NCI-H1694 (cell line): ENCODE measurements at regions not wholly inside any gene's neighbourhood (a gene's known extent, or its start where the extent isn't known, plus 50 kb on each side); places are given as distances from the start of the nearest gene placed in this dataset.
"Not testable (repeated sequence)": the region's sequence is repeated elsewhere in the genome, so short reads cannot be mapped to it uniquely, and the experiment has no call there.

ENCODE experiments used
- DNase-seq: peaks from one replicate; lab custom pipeline; 2025; lab: John Stamatoyannopoulos, UW

GRCh38 chr5:5741418-5741817, 318.9 kb downstream of the ICE1 start:
- DNase-seq = no peak

GRCh38 chr5:5739490-5739945, 317.0 kb downstream of the ICE1 start:
- DNase-seq = no peak

GRCh38 chr5:5738797-5739489, 316.5 kb downstream of the ICE1 start:
- DNase-seq = no peak

GRCh38 chr5:5736007-5736406, 313.5 kb downstream of the ICE1 start:
- DNase-seq = no peak

GRCh38 chr5:5733058-5733457, 310.6 kb downstream of the ICE1 start:
- not testable (repeated sequence) for DNase-seq

GRCh38 chr5:5726401-5726800, 303.9 kb downstream of the ICE1 start:
- DNase-seq = no peak

- DNase-seq = no peak
Observed at GRCh38 chr5:5721881-5722280, 299.4 kb downstream of the ICE1 start.

GRCh38 chr5:5719292-5719691, 296.8 kb downstream of the ICE1 start:
- DNase-seq = no peak

- no peak for DNase-seq
Observed at GRCh38 chr5:5716665-5717064, 294.2 kb downstream of the ICE1 start.

- DNase-seq = no peak
Observed at GRCh38 chr5:5711592-5711991, 289.1 kb downstream of the ICE1 start.

GRCh38 chr5:5711112-5711511, 288.6 kb downstream of the ICE1 start:
- no peak for DNase-seq

- DNase-seq = no peak
Observed at GRCh38 chr5:5710471-5710870, 288.0 kb downstream of the ICE1 start.

- DNase-seq = no peak
Observed at GRCh38 chr5:5708367-5708919, 286.0 kb downstream of the ICE1 start.

- DNase-seq = no peak
Observed at GRCh38 chr5:5705010-5705409, 282.5 kb downstream of the ICE1 start.

- no peak for DNase-seq
Observed at GRCh38 chr5:5704352-5704751, 281.9 kb downstream of the ICE1 start.

- DNase-seq = no peak
Observed at GRCh38 chr5:5702934-5703333, 280.5 kb downstream of the ICE1 start.

- DNase-seq = no peak
Observed at GRCh38 chr5:5700549-5700948, 278.1 kb downstream of the ICE1 start.

GRCh38 chr5:5699062-5699461, 276.6 kb downstream of the ICE1 start:
- DNase-seq = no peak

- no peak for DNase-seq
Observed at GRCh38 chr5:5695266-5695665, 272.8 kb downstream of the ICE1 start.

GRCh38 chr5:5688925-5689310, 266.4 kb downstream of the ICE1 start:
- DNase-seq = no peak

- DNase-seq = no peak
Observed at GRCh38 chr5:5688194-5688924, 265.9 kb downstream of the ICE1 start.

GRCh38 chr5:5687113-5687512, 264.6 kb downstream of the ICE1 start:
- no peak for DNase-seq

- no peak for DNase-seq
Observed at GRCh38 chr5:5686356-5686755, 263.9 kb downstream of the ICE1 start.
